ENCODE measurements at regions not wholly inside any gene's neighbourhood (a gene's known extent, or its start where the extent isn't known, plus 50 kb on each side); places are given as distances from the start of the nearest gene placed in this dataset.

DNA sequence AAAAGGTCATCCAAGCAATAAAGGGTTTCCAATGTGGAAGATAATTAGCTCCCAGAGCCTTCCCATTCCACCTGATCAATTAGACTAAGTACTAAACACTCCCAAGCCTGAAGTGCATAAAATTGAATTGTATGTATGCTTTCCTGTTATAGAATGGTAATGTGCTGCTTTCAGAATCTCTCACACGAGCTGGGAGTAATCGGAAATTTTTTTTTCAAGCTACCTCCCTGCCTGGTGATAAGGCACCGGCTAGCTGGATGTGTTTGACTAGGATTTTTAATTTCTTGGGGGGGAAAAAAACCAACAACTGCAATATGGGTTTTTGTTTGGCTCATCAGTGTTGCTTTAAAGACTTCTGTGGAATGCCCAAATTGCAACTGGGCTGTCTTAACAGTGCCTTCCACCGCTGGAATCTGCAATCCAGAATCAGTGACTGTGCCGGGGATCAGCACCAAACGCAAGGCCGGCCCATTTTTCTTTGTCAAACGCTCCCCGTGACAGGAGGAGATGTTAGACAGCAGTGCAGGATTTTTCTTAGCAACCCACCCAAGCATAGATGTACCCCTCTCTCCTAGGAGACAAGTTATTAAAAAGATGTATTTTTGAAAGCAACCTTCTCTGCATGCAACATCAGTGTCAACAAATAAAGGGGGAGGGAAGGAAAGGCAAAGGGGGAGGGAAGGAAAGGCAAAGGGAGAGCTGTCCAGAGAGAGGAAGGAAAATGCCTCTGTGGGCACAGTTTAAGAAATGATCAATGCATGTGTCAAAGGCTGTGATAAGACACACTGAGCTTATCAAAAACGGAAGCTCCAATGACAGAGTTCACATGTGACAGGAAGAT is 387.2 kb downstream of the NPIPA8 start:
- Mint-ChIP-seq H3K4me3 (ENCODE audit: unreplicated experiment) (no peak overlapping the region), H3K9me3 (ENCODE audit: unreplicated experiment) (no peaks in the 10 kb centered on the region), H3K36me3 (ENCODE audit: unreplicated experiment) (no peaks in the 10 kb centered on the region), H3K27me3 (ENCODE audit: unreplicated experiment) (no peaks in the 10 kb centered on the region), H3K27ac (ENCODE audit: unreplicated experiment) (no peak overlapping the region), H3K4me1 (ENCODE audit: low read depth, unreplicated experiment) (no peaks in the 10 kb centered on the region)
- DNase-seq = no peak
- TF ChIP-seq, protein P1, sequence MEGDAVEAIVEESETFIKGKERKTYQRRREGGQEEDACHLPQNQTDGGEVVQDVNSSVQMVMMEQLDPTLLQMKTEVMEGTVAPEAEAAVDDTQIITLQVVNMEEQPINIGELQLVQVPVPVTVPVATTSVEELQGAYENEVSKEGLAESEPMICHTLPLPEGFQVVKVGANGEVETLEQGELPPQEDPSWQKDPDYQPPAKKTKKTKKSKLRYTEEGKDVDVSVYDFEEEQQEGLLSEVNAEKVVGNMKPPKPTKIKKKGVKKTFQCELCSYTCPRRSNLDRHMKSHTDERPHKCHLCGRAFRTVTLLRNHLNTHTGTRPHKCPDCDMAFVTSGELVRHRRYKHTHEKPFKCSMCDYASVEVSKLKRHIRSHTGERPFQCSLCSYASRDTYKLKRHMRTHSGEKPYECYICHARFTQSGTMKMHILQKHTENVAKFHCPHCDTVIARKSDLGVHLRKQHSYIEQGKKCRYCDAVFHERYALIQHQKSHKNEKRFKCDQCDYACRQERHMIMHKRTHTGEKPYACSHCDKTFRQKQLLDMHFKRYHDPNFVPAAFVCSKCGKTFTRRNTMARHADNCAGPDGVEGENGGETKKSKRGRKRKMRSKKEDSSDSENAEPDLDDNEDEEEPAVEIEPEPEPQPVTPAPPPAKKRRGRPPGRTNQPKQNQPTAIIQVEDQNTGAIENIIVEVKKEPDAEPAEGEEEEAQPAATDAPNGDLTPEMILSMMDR (IDR thresholded peaks at IDR 0.05; ENCODE audit: partially characterized antibody, unreplicated experiment) = no peak

DNA sequence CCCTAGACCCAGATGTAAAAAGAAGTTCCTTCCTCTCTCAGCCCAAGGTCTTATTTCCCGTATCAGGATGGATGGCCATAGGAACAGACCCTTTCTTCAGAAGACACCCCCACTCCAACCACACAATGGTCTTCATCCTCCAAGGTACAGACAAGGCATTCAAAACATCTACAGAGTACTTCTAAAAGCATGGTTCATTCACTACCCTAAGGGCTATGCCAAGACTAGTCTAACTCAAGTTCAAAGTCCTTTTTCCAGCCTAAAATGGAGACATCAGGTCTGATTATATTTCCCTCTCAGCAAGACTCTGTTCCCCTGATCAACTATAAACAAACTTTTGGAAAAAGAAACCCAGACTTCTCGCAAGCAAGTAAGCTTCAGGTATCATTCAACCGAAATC is 388.9 kb downstream of the NPIPA8 start:
- H3K4me1 Mint-ChIP-seq (ENCODE audit: low read depth, unreplicated experiment) = no peaks in the 10 kb centered on the region
- no peak overlapping the region for H3K4me3 Mint-ChIP-seq (ENCODE audit: unreplicated experiment)
- TF ChIP-seq, protein P1 (IDR thresholded peaks at IDR 0.05; ENCODE audit: partially characterized antibody, unreplicated experiment) = no peak

DNA sequence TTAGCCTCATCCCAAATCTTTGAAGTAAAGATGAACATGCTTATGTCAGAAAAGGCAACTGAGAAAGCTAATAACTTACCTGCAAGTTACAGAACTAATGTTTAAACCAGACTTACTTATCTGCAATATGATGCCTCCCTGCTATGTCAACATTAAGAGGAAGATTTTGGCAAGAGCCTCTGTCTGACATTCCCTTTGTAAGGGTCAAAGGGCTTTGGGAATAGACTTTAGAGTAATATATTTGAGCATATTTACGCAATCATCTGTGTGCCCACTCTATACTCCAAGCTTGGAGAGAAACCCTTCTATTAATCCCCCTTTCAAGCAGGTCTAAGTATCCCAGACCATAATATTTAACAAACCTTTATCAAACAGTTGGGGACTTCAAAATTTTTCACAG is 389.4 kb downstream of the NPIPA8 start:
- H3K4me3 Mint-ChIP-seq (ENCODE audit: unreplicated experiment) = no peak overlapping the region
- no peaks in the 10 kb centered on the region for H3K4me1 Mint-ChIP-seq (ENCODE audit: low read depth, unreplicated experiment)
- DNase-seq = no peak
- TF ChIP-seq, protein P1 (IDR thresholded peaks at IDR 0.05; ENCODE audit: partially characterized antibody, unreplicated experiment) = no peak
- H3K27me3 Mint-ChIP-seq (ENCODE audit: unreplicated experiment) = no peaks in the 10 kb centered on the region
- peaks cover 5% of the 10 kb centered on the region for H3K9me3 Mint-ChIP-seq (ENCODE audit: unreplicated experiment)
- no peak overlapping the region for H3K27ac Mint-ChIP-seq (ENCODE audit: unreplicated experiment)
- H3K36me3 Mint-ChIP-seq (ENCODE audit: unreplicated experiment) = no peaks in the 10 kb centered on the region

More for the DNA sequence above, 388.9 kb downstream of the NPIPA8 start:
- Mint-ChIP-seq H3K9me3 (ENCODE audit: unreplicated experiment) (peaks cover 5% of the 10 kb centered on the region), H3K27me3 (ENCODE audit: unreplicated experiment) (no peaks in the 10 kb centered on the region), H3K27ac (ENCODE audit: unreplicated experiment) (no peak overlapping the region), H3K36me3 (ENCODE audit: unreplicated experiment) (no peaks in the 10 kb centered on the region)
- DNase-seq = no peak

DNA sequence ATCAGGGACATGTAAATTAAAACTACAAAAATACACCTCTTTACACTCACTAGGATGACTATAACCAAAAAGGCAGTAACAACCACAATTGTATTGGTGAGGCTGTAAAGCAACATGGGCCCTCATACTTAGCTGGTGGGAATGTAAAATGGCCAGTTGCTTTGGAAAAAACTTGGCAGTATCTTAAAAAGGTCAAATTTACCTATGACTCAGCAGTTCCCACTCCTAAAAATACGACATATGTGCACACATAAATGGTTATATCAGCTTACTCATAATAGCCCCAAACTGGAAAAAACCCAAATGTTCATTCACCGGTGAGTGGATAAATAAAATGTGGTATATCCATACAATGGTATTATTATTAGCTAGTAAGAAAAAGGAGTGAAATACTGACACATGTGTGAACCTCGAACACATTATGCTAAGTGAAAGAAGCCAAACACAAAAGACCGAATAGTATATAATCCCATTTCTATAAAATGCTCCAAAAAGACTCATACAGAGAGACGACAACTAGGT is 391.4 kb downstream of the NPIPA8 start:
- Mint-ChIP-seq H3K4me1 (ENCODE audit: low read depth, unreplicated experiment) (no peaks in the 10 kb centered on the region), H3K4me3 (ENCODE audit: unreplicated experiment) (no peak overlapping the region), H3K9me3 (ENCODE audit: unreplicated experiment) (peaks cover 5% of the 10 kb centered on the region), H3K27me3 (ENCODE audit: unreplicated experiment) (no peaks in the 10 kb centered on the region), H3K27ac (ENCODE audit: unreplicated experiment) (no peak overlapping the region), H3K36me3 (ENCODE audit: unreplicated experiment) (no peaks in the 10 kb centered on the region)
- TF ChIP-seq, protein P1 (IDR thresholded peaks at IDR 0.05; ENCODE audit: partially characterized antibody, unreplicated experiment) = no peak
- DNase-seq = no peak

- no peak overlapping the region for H3K27ac Mint-ChIP-seq (ENCODE audit: unreplicated experiment)
- no peaks in the 10 kb centered on the region for H3K4me1 Mint-ChIP-seq (ENCODE audit: low read depth, unreplicated experiment)
- no peak for DNase-seq
- TF ChIP-seq, protein P1 (IDR thresholded peaks at IDR 0.05; ENCODE audit: partially characterized antibody, unreplicated experiment) = no peak
- H3K36me3 Mint-ChIP-seq (ENCODE audit: unreplicated experiment) = no peaks in the 10 kb centered on the region
- H3K27me3 Mint-ChIP-seq (ENCODE audit: unreplicated experiment) = no peaks in the 10 kb centered on the region
- peaks cover 5% of the 10 kb centered on the region for H3K9me3 Mint-ChIP-seq (ENCODE audit: unreplicated experiment)
- H3K4me3 Mint-ChIP-seq (ENCODE audit: unreplicated experiment) = no peak overlapping the region
Observed at GRCh38 chr16:17944345-17944744, 392.2 kb downstream of the NPIPA8 start.

All from glutamatergic neuron (in vitro differentiated cells).